SK-N-SH (cell line): ENCODE measurements at regions not wholly inside any gene's neighbourhood (a gene's known extent, or its start where the extent isn't known, plus 50 kb on each side); places are given as distances from the start of the nearest gene placed in this dataset.

Experiments used
- CTCF ChIA-PET: fragments of 300-600, 350-600 bp; formaldehyde crosslinking; extraction: SDS; loops from one replicate; lab custom pipeline; 2021; lab: Yijun Ruan, JAX
- POLR2A ChIA-PET: fragments of 350-600 bp; sonication (Branson Sonifier 250); formaldehyde crosslinking; extraction: SDS; loops from one replicate; lab custom pipeline; 2020; ENCODE audit warnings: antibody characterized with exemption, inconsistent platforms; lab: Yijun Ruan, JAX
- DNase-seq: peaks from one replicate; pipeline ENCODE4 v3.0.0; 2012
- H2AFZ ChIP-seq: fragments of 200-600 bp; sonication (generic); 2 replicates; pipeline ENCODE4 v1.8.1; 2016; ENCODE audit warnings: antibody characterized with exemption, mild to moderate bottlenecking, low read depth
- H3F3A ChIP-seq: fragments of 200-600 bp; sonication (generic); replicated peaks from 2 replicates; pipeline ENCODE3; 2016; ENCODE audit warnings: antibody characterized with exemption, mild to moderate bottlenecking; ENCODE audit not compliant: insufficient read depth
- H3K27ac ChIP-seq, 2 experiments: fragments of 200-500 bp in 1 of 2; fragments of 200-600 bp in 1 of 2; sonication (Bioruptor generic) in 1 of 2; sonication (generic), shearing (Covaris generic) in 1 of 2; 2 replicates each; pipeline versions ENCODE4 v1.5.1 to v1.6.1; 2014 to 2016; ENCODE audit warnings: low read depth in 2 of 2, inconsistent platforms in 1 of 2, low read length in 1 of 2, mild to moderate bottlenecking in 1 of 2, mixed read lengths in 1 of 2
- H3K27me3 ChIP-seq: fragments of 200-600 bp; sonication (generic), shearing (Covaris generic); 2 replicates; pipeline ENCODE4 v1.6.1; 2016; ENCODE audit warnings: mixed run types; ENCODE audit not compliant: insufficient read depth
- H3K36me3 ChIP-seq, 2 experiments: fragments of 200-500 bp in 1 of 2; fragments of 200-600 bp in 1 of 2; sonication (Bioruptor generic) in 1 of 2; sonication (generic) in 1 of 2; replicated peaks in 1 of 2; 2 replicates each; pipeline versions ENCODE3 to v1.5.1; 2014 to 2016; ENCODE audit warnings: low read length in 1 of 2, mild to moderate bottlenecking in 1 of 2; ENCODE audit not compliant: insufficient read depth in 2 of 2, control insufficient read depth in 1 of 2
- H3K4me1 ChIP-seq, 2 experiments: fragments of 200-500 bp in 1 of 2; fragments of 200-600 bp in 1 of 2; sonication (Bioruptor generic) in 1 of 2; sonication (generic), shearing (Covaris generic) in 1 of 2; 2 replicates each; pipeline versions ENCODE4 v1.5.1 to v1.6.1; 2014 to 2016; ENCODE audit warnings: low read depth in 1 of 2, low read length in 1 of 2, mixed run types in 1 of 2; ENCODE audit not compliant: insufficient read depth in 2 of 2, control insufficient read depth in 1 of 2
- H3K4me2 ChIP-seq: fragments of 200-600 bp; sonication (generic), shearing (Covaris generic); 2 replicates; pipeline ENCODE4 v1.6.1; 2017; ENCODE audit warnings: mixed run types
- H3K4me3 ChIP-seq, 2 experiments: fragments of 200-500 bp in 1 of 2; fragments of 200-600 bp in 1 of 2; sonication (Bioruptor generic) in 1 of 2; sonication (generic), shearing (Covaris generic) in 1 of 2; 2 replicates each; pipeline versions ENCODE4 v1.5.1 to v1.8.1; 2014 to 2016; ENCODE audit warnings: low read depth in 2 of 2, inconsistent platforms in 1 of 2, low read length in 1 of 2, mild to moderate bottlenecking in 1 of 2, mixed read lengths in 1 of 2, moderate library complexity in 1 of 2
- H3K79me2 ChIP-seq: fragments of 200-600 bp; sonication (generic); 2 replicates; pipeline ENCODE4 v1.8.1; 2017; ENCODE audit warnings: mild to moderate bottlenecking; ENCODE audit not compliant: insufficient read depth
- H3K9ac ChIP-seq: fragments of 200-600 bp; sonication (generic); 2 replicates; pipeline ENCODE4 v1.6.1; 2017; ENCODE audit warnings: mixed run types
- H3K9me2 ChIP-seq: fragments of 200-600 bp; sonication (generic); 2 replicates; pipeline ENCODE4 v1.6.1; 2017; ENCODE audit warnings: mixed run types
- H3K9me3 ChIP-seq: fragments of 200-600 bp; sonication (generic); 2 replicates; pipeline ENCODE4 v1.6.1; 2017; ENCODE audit warnings: mixed run types, mild to moderate bottlenecking, moderate library complexity
- H4K20me1 ChIP-seq: fragments of 200-600 bp; sonication (generic); 2 replicates; pipeline ENCODE4 v1.6.1; 2017; ENCODE audit warnings: mild to moderate bottlenecking, mixed run types; ENCODE audit not compliant: insufficient read depth
- CHD2 ChIP-seq: fragments of 150-350 bp; IDR thresholded peaks from 2 replicates; pipeline ENCODE4 v1.6.1; 2018; ENCODE audit warnings: low read length; ENCODE audit not compliant: partially characterized antibody
- EP300 ChIP-seq, 2 experiments: IDR thresholded peaks; 2 replicates each; pipeline versions ENCODE4 v1.4.0 to v1.6.1; 2012; ENCODE audit warnings: borderline replicate concordance in 1 of 2, low read depth in 1 of 2, low read length in 1 of 2
- FOSL2 ChIP-seq: IDR thresholded peaks from 2 replicates; pipeline ENCODE4 v1.4.0; 2012; ENCODE audit warnings: low read depth, mild to moderate bottlenecking, moderate library complexity, borderline replicate concordance
- FOXM1 ChIP-seq: IDR thresholded peaks from 2 replicates; pipeline ENCODE4 v1.4.0; 2012; ENCODE audit warnings: low read depth, mild to moderate bottlenecking
- GATA2 ChIP-seq: sonication (generic); formaldehyde crosslinking; IDR thresholded peaks from 2 replicates; pipeline ENCODE4 v1.5.0; 2020; ENCODE audit warnings: mild to moderate bottlenecking, missing genetic modification reagents
- JUND ChIP-seq: IDR thresholded peaks from 2 replicates; pipeline ENCODE4 v1.4.0; 2012
- MEF2A ChIP-seq: IDR thresholded peaks from 2 replicates; pipeline ENCODE4 v1.4.0; 2012; ENCODE audit warnings: low read depth, borderline replicate concordance
- MXI1 ChIP-seq: IDR thresholded peaks from 2 replicates; pipeline ENCODE4 v1.6.1; 2012; ENCODE audit warnings: mild to moderate bottlenecking, low read depth, low read length, improper control_type of control experiment
- RFX5 ChIP-seq: IDR thresholded peaks from 2 replicates; pipeline ENCODE4 v1.6.1; 2012; ENCODE audit warnings: mild to moderate bottlenecking, improper control_type of control experiment, low read length
- RXRA ChIP-seq: IDR thresholded peaks from 2 replicates; pipeline ENCODE4 v1.4.0; 2012; ENCODE audit warnings: low read depth, mild to moderate bottlenecking, borderline replicate concordance
- SMC3 ChIP-seq: IDR thresholded peaks from 2 replicates; pipeline ENCODE4 v1.6.1; 2012; ENCODE audit warnings: low read depth, low read length, improper control_type of control experiment
- TAF1 ChIP-seq: IDR thresholded peaks from 2 replicates; pipeline ENCODE4 v1.6.1; 2012; ENCODE audit warnings: low read depth, mild to moderate bottlenecking, low read length, moderate library complexity, borderline replicate concordance
- TCF12 ChIP-seq: IDR thresholded peaks from 2 replicates; pipeline ENCODE4 v1.4.0; 2012
- TEAD4 ChIP-seq: IDR thresholded peaks from 2 replicates; pipeline ENCODE4 v1.4.0; 2012; ENCODE audit warnings: mild to moderate bottlenecking, borderline replicate concordance; ENCODE audit not compliant: insufficient read depth
- TF ChIP-seq, protein P1 (sequence below): fragments of 150-350 bp; IDR thresholded peaks from 2 replicates; pipeline ENCODE4 v1.6.1; 2016; ENCODE audit warnings: mild to moderate bottlenecking, low read depth, low read length
- TF ChIP-seq, protein P2 (sequence below): IDR thresholded peaks from 2 replicates; pipeline ENCODE4; 2012
- TF ChIP-seq, protein P3 (sequence below): IDR thresholded peaks from 2 replicates; pipeline ENCODE4 v1.4.0; 2012; ENCODE audit warnings: low read depth, borderline replicate concordance

DNA sequence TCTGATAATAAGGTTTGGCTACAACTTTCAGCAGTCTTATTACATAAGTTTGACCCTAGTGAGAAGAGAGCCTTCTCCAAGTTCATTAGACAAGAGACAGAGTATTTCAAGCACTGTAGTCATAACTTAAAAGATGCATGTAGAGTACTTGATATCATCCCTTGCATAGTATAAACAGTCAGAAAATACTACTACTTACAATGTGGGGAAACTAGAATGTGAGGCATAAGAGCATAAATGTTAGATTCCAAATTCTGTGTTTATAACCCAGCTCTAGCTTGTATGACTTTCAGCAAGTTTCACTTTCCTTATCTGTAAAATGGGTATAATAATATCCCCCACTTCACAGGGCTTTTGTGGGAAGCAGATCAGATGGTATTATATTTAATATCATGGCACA, 56.8 kb upstream of the TMEM200A start:
- Histone ChIP-seq H3K27me3 (no peaks in the 10 kb centered on the region), H2AFZ (no peak overlapping the region)
- TF ChIP-seq GATA2 (no peak), TEAD4 (no peak), SMC3 (no peak), RFX5 (no peak), EP300 (IDR thresholded peaks at IDR 0.05; ENCODE audit: borderline replicate concordance in 1 of 2, low read depth in 1 of 2, low read length in 1 of 2) (no peak), TCF12 (no peak), MEF2A (no peak), FOXM1 (no peak), RXRA (no peak), CHD2 (no peak), TAF1 (no peak), FOSL2 (no peak), JUND (no peak), MXI1 (no peak)
- TF ChIP-seq, protein P1, sequence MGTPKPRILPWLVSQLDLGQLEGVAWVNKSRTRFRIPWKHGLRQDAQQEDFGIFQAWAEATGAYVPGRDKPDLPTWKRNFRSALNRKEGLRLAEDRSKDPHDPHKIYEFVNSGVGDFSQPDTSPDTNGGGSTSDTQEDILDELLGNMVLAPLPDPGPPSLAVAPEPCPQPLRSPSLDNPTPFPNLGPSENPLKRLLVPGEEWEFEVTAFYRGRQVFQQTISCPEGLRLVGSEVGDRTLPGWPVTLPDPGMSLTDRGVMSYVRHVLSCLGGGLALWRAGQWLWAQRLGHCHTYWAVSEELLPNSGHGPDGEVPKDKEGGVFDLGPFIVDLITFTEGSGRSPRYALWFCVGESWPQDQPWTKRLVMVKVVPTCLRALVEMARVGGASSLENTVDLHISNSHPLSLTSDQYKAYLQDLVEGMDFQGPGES: no peak
- TF ChIP-seq, protein P2, sequence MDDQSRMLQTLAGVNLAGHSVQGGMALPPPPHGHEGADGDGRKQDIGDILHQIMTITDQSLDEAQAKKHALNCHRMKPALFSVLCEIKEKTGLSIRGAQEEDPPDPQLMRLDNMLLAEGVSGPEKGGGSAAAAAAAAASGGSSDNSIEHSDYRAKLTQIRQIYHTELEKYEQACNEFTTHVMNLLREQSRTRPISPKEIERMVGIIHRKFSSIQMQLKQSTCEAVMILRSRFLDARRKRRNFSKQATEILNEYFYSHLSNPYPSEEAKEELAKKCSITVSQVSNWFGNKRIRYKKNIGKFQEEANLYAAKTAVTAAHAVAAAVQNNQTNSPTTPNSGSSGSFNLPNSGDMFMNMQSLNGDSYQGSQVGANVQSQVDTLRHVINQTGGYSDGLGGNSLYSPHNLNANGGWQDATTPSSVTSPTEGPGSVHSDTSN: no peak
- TF ChIP-seq, protein P3, sequence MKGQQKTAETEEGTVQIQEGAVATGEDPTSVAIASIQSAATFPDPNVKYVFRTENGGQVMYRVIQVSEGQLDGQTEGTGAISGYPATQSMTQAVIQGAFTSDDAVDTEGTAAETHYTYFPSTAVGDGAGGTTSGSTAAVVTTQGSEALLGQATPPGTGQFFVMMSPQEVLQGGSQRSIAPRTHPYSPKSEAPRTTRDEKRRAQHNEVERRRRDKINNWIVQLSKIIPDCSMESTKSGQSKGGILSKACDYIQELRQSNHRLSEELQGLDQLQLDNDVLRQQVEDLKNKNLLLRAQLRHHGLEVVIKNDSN: no peak
- TF ChIP-seq, all 33 proteins: peak for 0
- DNase-seq: no peak
- peak overlapping the region in 1 of 2 experiments; percentile 64; a peak in 1 of 4 replicates for H3K27ac ChIP-seq
- no peak overlapping the region for H3K4me3 ChIP-seq
- no peak overlapping the region for H3K4me2 ChIP-seq
- H3F3A ChIP-seq: peaks cover 5% of the 10 kb centered on the region
- H3K9ac ChIP-seq: no peak overlapping the region
- no peaks in the 10 kb centered on the region for H3K9me2 ChIP-seq
- H3K79me2 ChIP-seq: no peaks in the 10 kb centered on the region; the same call in 1 of the 2 replicates
- H3K36me3 ChIP-seq: peaks cover 0 to 17% of the 10 kb centered on the region in 2 experiments
- peaks cover 0 to 9% of the 10 kb centered on the region in 2 experiments; a peak in 1 of 4 replicates for H3K4me1 ChIP-seq
- H3K9me3 ChIP-seq: no peaks in the 10 kb centered on the region
- ChIA-PET POLR2A (no interaction called here), CTCF (interaction anchor here (3.1 kb wide), 1 partner anchor 13 kb away, joined by 13 read pairs; no protein-coding TSS in a partner anchor)
- H4K20me1 ChIP-seq: no peaks in the 10 kb centered on the region
